Bronchial epithelial cell (primary cell): ENCODE measurements at regions not wholly inside any gene's neighbourhood (a gene's known extent, or its start where the extent isn't known, plus 50 kb on each side); places are given as distances from the start of the nearest gene placed in this dataset.
"Not testable (repeated sequence)": the region's sequence is repeated elsewhere in the genome, so short reads cannot be mapped to it uniquely, and the experiment has no call there.

Experiments used
- DNase-seq: peaks from one replicate; pipeline ENCODE4 v3.0.0-alpha.2; 2010; ENCODE audit warnings: low read depth
- FAIRE-seq: peaks from 2 replicates; lab custom pipeline; 2011; peaks lifted over from hg19 to GRCh38; lab: Jason Lieb, UNC
- H3K27me3 ChIP-seq: 2 replicates; pipeline ENCODE4 v1.5.1; 2011; ENCODE audit warnings: low read length; ENCODE audit not compliant: control insufficient read depth, insufficient read depth
- H3K36me3 ChIP-seq: 2 replicates; pipeline ENCODE4 v1.5.1; 2011; ENCODE audit warnings: low read length; ENCODE audit not compliant: control insufficient read depth, insufficient read depth
- H3K4me3 ChIP-seq: 2 replicates; pipeline ENCODE4 v1.5.1; 2011; ENCODE audit warnings: mild to moderate bottlenecking, low read depth, low read length, control low read depth
- CTCF ChIP-seq: IDR thresholded peaks from 2 replicates; pipeline ENCODE4 v1.5.1; 2011; ENCODE audit warnings: mild to moderate bottlenecking, moderate library complexity, low read length, control low read depth, inconsistent platforms; ENCODE audit not compliant: insufficient read depth, severe bottlenecking

- FAIRE-seq: no peak
- H3K4me3 ChIP-seq: no peak overlapping the region
- no peaks in the 10 kb centered on the region for H3K36me3 ChIP-seq
- TF ChIP-seq CTCF: no peak
- no peaks in the 10 kb centered on the region for H3K27me3 ChIP-seq
- no peak for DNase-seq
Observed at GRCh38 chr2:117336496-117336895, 478.0 kb upstream of the DDX18 start.

- not testable (repeated sequence) for DNase-seq, H3K4me3 ChIP-seq, FAIRE-seq, H3K36me3 ChIP-seq, H3K27me3 ChIP-seq
Observed at GRCh38 chr2:117337981-117338380, 476.5 kb upstream of the DDX18 start.

- FAIRE-seq (no peak), DNase-seq (no peak)
- H3K4me3 ChIP-seq: no peak overlapping the region
- H3K27me3 ChIP-seq: no peaks in the 10 kb centered on the region
- no peak for TF ChIP-seq CTCF
- no peaks in the 10 kb centered on the region for H3K36me3 ChIP-seq
Observed at GRCh38 chr2:117339980-117340379, 474.5 kb upstream of the DDX18 start.

- FAIRE-seq (no peak), DNase-seq (no peak)
- Histone ChIP-seq H3K4me3 (no peak overlapping the region), H3K36me3 (no peaks in the 10 kb centered on the region), H3K27me3 (no peaks in the 10 kb centered on the region)
- TF ChIP-seq CTCF: no peak
Observed at GRCh38 chr2:117341690-117342089, 472.8 kb upstream of the DDX18 start.

GRCh38 chr2:117342415-117342814, 472.1 kb upstream of the DDX18 start:
- no peak for TF ChIP-seq CTCF
- Histone ChIP-seq H3K27me3 (no peaks in the 10 kb centered on the region), H3K4me3 (no peak overlapping the region), H3K36me3 (no peaks in the 10 kb centered on the region)
- no peak for DNase-seq
- FAIRE-seq: no peak

GRCh38 chr2:117349687-117350086, 464.8 kb upstream of the DDX18 start:
- H3K27me3 ChIP-seq: no peaks in the 10 kb centered on the region
- H3K36me3 ChIP-seq: no peaks in the 10 kb centered on the region
- no peak for DNase-seq
- no peak overlapping the region for H3K4me3 ChIP-seq
- no peak for FAIRE-seq
- TF ChIP-seq CTCF: no peak

- no peak for FAIRE-seq
Observed at GRCh38 chr2:117351396-117351795, 463.1 kb upstream of the DDX18 start.

More at GRCh38 chr2:117351396-117351795, 463.1 kb upstream of the DDX18 start:
- no peak for DNase-seq
- no peak for TF ChIP-seq CTCF
- H3K36me3 ChIP-seq: no peaks in the 10 kb centered on the region
- H3K27me3 ChIP-seq: no peaks in the 10 kb centered on the region
- H3K4me3 ChIP-seq: no peak overlapping the region
